ENCODE measurements at regions not wholly inside any gene's neighbourhood (a gene's known extent, or its start where the extent isn't known, plus 50 kb on each side); places are given as distances from the start of the nearest gene placed in this dataset.

- no peaks in the 10 kb centered on the region for H3K4me1 ChIP-seq (ENCODE audit: insufficient read depth, low read length)
- Mint-ChIP-seq H3K4me3 (no peak overlapping the region), H3K27ac (no peak overlapping the region), H3K4me1 (no peaks in the 10 kb centered on the region), H3K9me3 (peaks cover 0 to 5% (median 0%) of the 10 kb centered on the region in 8 donors), H3K27me3 (no peaks in the 10 kb centered on the region), H3K36me3 (no peaks in the 10 kb centered on the region)
- H3K4me3 ChIP-seq (ENCODE audit: low read length in 2 of 2): no peak overlapping the region
- no peaks in the 10 kb centered on the region for H3K36me3 ChIP-seq (ENCODE audit: insufficient read depth, low read length)
- H3K27me3 ChIP-seq (ENCODE audit: insufficient read depth, low read length): no peaks in the 10 kb centered on the region
- intact Hi-C loops (cut with micrococcal nuclease): no loop called here
- H3K27ac ChIP-seq (ENCODE audit: low read depth, low read length): no peak overlapping the region
- H3K9me3 ChIP-seq (ENCODE audit: control insufficient read depth in 1 of 2, low read length in 2 of 2): no peaks in the 10 kb centered on the region
- no peak for DNase-seq
- ChIA-PET CTCF (ENCODE audit: partially characterized antibody) (no interaction called here), POLR2A (ENCODE audit: partially characterized antibody) (no interaction called here)
Measured at GRCh38 chr1:219354962-219355361, 181.3 kb downstream of the LYPLAL1 start.

GRCh38 chr1:219352961-219353651, 179.4 kb downstream of the LYPLAL1 start:
- intact Hi-C loops (cut with micrococcal nuclease): no loop called here
- POLR2A ChIA-PET (ENCODE audit: partially characterized antibody): no interaction called here

GRCh38 chr1:219350172-219350931, 176.7 kb downstream of the LYPLAL1 start:
- Histone ChIP-seq H3K9me3 (ENCODE audit: control insufficient read depth in 1 of 2, low read length in 2 of 2) (peaks cover 0 to 5% of the 10 kb centered on the region in 2 donors), H3K27ac (ENCODE audit: low read depth, low read length) (no peak overlapping the region), H3K4me3 (ENCODE audit: low read length in 2 of 2) (no peak overlapping the region), H3K36me3 (ENCODE audit: insufficient read depth, low read length) (no peaks in the 10 kb centered on the region), H3K27me3 (ENCODE audit: insufficient read depth, low read length) (no peaks in the 10 kb centered on the region), H3K4me1 (ENCODE audit: insufficient read depth, low read length) (no peaks in the 10 kb centered on the region)
- DNase-seq: no peak
- no peak overlapping the region for H3K27ac Mint-ChIP-seq
- no peak overlapping the region for H3K4me3 Mint-ChIP-seq
- ChIA-PET CTCF (ENCODE audit: partially characterized antibody) (no interaction called here), POLR2A (ENCODE audit: partially characterized antibody) (no interaction called here)
- H3K9me3 Mint-ChIP-seq: peaks cover 0 to 25% (median 17%) of the 10 kb centered on the region in 8 donors
- intact Hi-C loops (cut with micrococcal nuclease): no loop called here
- no peaks in the 10 kb centered on the region for H3K4me1 Mint-ChIP-seq
- no peaks in the 10 kb centered on the region for H3K27me3 Mint-ChIP-seq
- peaks cover 0 to 5% of the 10 kb centered on the region in 2 donors for H3K36me3 Mint-ChIP-seq

More at GRCh38 chr1:219352961-219353651, 179.4 kb downstream of the LYPLAL1 start:
- H3K36me3 Mint-ChIP-seq: no peaks in the 10 kb centered on the region
- H3K27ac ChIP-seq (ENCODE audit: low read depth, low read length): no peak overlapping the region
- no peaks in the 10 kb centered on the region for H3K4me1 Mint-ChIP-seq
- DNase-seq: no peak
- CTCF ChIA-PET (ENCODE audit: partially characterized antibody): no interaction called here
- H3K9me3 Mint-ChIP-seq: peaks cover 0 to 5% (median 3%) of the 10 kb centered on the region in 8 donors
- no peaks in the 10 kb centered on the region for H3K27me3 Mint-ChIP-seq
- H3K4me3 ChIP-seq (ENCODE audit: low read length in 2 of 2): no peak overlapping the region
- H3K27ac Mint-ChIP-seq: no peak overlapping the region
- no peaks in the 10 kb centered on the region for H3K9me3 ChIP-seq (ENCODE audit: control insufficient read depth in 1 of 2, low read length in 2 of 2)
- no peaks in the 10 kb centered on the region for H3K36me3 ChIP-seq (ENCODE audit: insufficient read depth, low read length)
- H3K4me3 Mint-ChIP-seq: no peak overlapping the region
- H3K27me3 ChIP-seq (ENCODE audit: insufficient read depth, low read length): no peaks in the 10 kb centered on the region
- no peaks in the 10 kb centered on the region for H3K4me1 ChIP-seq (ENCODE audit: insufficient read depth, low read length)

GRCh38 chr1:219347921-219348391, 174.3 kb downstream of the LYPLAL1 start:
- CTCF ChIA-PET (ENCODE audit: partially characterized antibody): no interaction called here
- H3K36me3 Mint-ChIP-seq: peaks cover 0 to 5% of the 10 kb centered on the region in 2 donors
- no peak overlapping the region for H3K27ac Mint-ChIP-seq
- peak overlapping the region in 1 of 8 donors; percentile 15 for H3K4me3 Mint-ChIP-seq
- H3K4me1 ChIP-seq (ENCODE audit: insufficient read depth, low read length): no peaks in the 10 kb centered on the region
- no peaks in the 10 kb centered on the region for H3K4me1 Mint-ChIP-seq
- H3K27me3 Mint-ChIP-seq: peaks cover 0 to 3% of the 10 kb centered on the region in 2 donors
- H3K4me3 ChIP-seq (ENCODE audit: low read length in 2 of 2): no peak overlapping the region
- intact Hi-C loops (cut with micrococcal nuclease): no loop called here
- H3K9me3 ChIP-seq (ENCODE audit: control insufficient read depth in 1 of 2, low read length in 2 of 2): peaks cover 0 to 5% of the 10 kb centered on the region in 2 donors
- no peaks in the 10 kb centered on the region for H3K36me3 ChIP-seq (ENCODE audit: insufficient read depth, low read length)
- no peak overlapping the region for H3K27ac ChIP-seq (ENCODE audit: low read depth, low read length)
- POLR2A ChIA-PET (ENCODE audit: partially characterized antibody): no interaction called here
- no peak for DNase-seq
- no peaks in the 10 kb centered on the region for H3K27me3 ChIP-seq (ENCODE audit: insufficient read depth, low read length)
- peaks cover 0 to 39% (median 21%) of the 10 kb centered on the region in 8 donors for H3K9me3 Mint-ChIP-seq

GRCh38 chr1:219347376-219347775, 173.7 kb downstream of the LYPLAL1 start:
- Histone ChIP-seq H3K36me3 (ENCODE audit: insufficient read depth, low read length) (no peaks in the 10 kb centered on the region), H3K27me3 (ENCODE audit: insufficient read depth, low read length) (no peaks in the 10 kb centered on the region), H3K4me1 (ENCODE audit: insufficient read depth, low read length) (no peaks in the 10 kb centered on the region), H3K27ac (ENCODE audit: low read depth, low read length) (no peak overlapping the region), H3K9me3 (ENCODE audit: control insufficient read depth in 1 of 2, low read length in 2 of 2) (peaks cover 0 to 5% of the 10 kb centered on the region in 2 donors), H3K4me3 (ENCODE audit: low read length in 2 of 2) (no peak overlapping the region)
- Mint-ChIP-seq H3K27me3 (peaks cover 0 to 3% of the 10 kb centered on the region in 2 donors), H3K4me3 (no peak overlapping the region), H3K9me3 (peaks cover 0 to 39% (median 20%) of the 10 kb centered on the region in 8 donors), H3K27ac (no peak overlapping the region), H3K36me3 (peaks cover 0 to 5% of the 10 kb centered on the region in 2 donors), H3K4me1 (no peaks in the 10 kb centered on the region)
- no peak for DNase-seq
- POLR2A ChIA-PET (ENCODE audit: partially characterized antibody): no interaction called here
- CTCF ChIA-PET (ENCODE audit: partially characterized antibody): no interaction called here
- intact Hi-C loops (cut with micrococcal nuclease): no loop called here

- Histone ChIP-seq H3K9me3 (ENCODE audit: control insufficient read depth in 1 of 2, low read length in 2 of 2) (peaks cover 0 to 5% of the 10 kb centered on the region in 2 donors), H3K27ac (ENCODE audit: low read depth, low read length) (no peak overlapping the region), H3K36me3 (ENCODE audit: insufficient read depth, low read length) (no peaks in the 10 kb centered on the region), H3K27me3 (ENCODE audit: insufficient read depth, low read length) (no peaks in the 10 kb centered on the region), H3K4me1 (ENCODE audit: insufficient read depth, low read length) (no peaks in the 10 kb centered on the region), H3K4me3 (ENCODE audit: low read length in 2 of 2) (no peak overlapping the region)
- intact Hi-C loops (cut with micrococcal nuclease): no loop called here
- H3K27ac Mint-ChIP-seq: no peak overlapping the region
- ChIA-PET POLR2A (ENCODE audit: partially characterized antibody) (no interaction called here), CTCF (ENCODE audit: partially characterized antibody) (no interaction called here)
- no peaks in the 10 kb centered on the region for H3K4me1 Mint-ChIP-seq
- no peak overlapping the region for H3K4me3 Mint-ChIP-seq
- DNase-seq: no peak
- peaks cover 0 to 5% of the 10 kb centered on the region in 2 donors for H3K36me3 Mint-ChIP-seq
- H3K27me3 Mint-ChIP-seq: peaks cover 0 to 3% of the 10 kb centered on the region in 2 donors
- peaks cover 0 to 39% (median 20%) of the 10 kb centered on the region in 8 donors for H3K9me3 Mint-ChIP-seq
Measured at GRCh38 chr1:219345953-219346352, 172.3 kb downstream of the LYPLAL1 start.

GRCh38 chr1:219342836-219343235, 169.2 kb downstream of the LYPLAL1 start:
- Mint-ChIP-seq H3K36me3 (peaks cover 0 to 5% of the 10 kb centered on the region in 2 donors), H3K27ac (no peak overlapping the region), H3K4me1 (no peaks in the 10 kb centered on the region), H3K27me3 (peaks cover 0 to 3% of the 10 kb centered on the region in 2 donors), H3K9me3 (peaks cover 0 to 35% (median 20%) of the 10 kb centered on the region in 8 donors), H3K4me3 (no peak overlapping the region)
- intact Hi-C loops (cut with micrococcal nuclease): no loop called here
- no peak for DNase-seq
- ChIA-PET CTCF (ENCODE audit: partially characterized antibody) (no interaction called here), POLR2A (ENCODE audit: partially characterized antibody) (no interaction called here)
- peaks cover 0 to 5% of the 10 kb centered on the region in 2 donors for H3K9me3 ChIP-seq (ENCODE audit: control insufficient read depth in 1 of 2, low read length in 2 of 2)
- H3K36me3 ChIP-seq (ENCODE audit: insufficient read depth, low read length): no peaks in the 10 kb centered on the region
- no peak overlapping the region for H3K27ac ChIP-seq (ENCODE audit: low read depth, low read length)
- H3K4me3 ChIP-seq (ENCODE audit: low read length in 2 of 2): no peak overlapping the region
- no peaks in the 10 kb centered on the region for H3K4me1 ChIP-seq (ENCODE audit: insufficient read depth, low read length)
- H3K27me3 ChIP-seq (ENCODE audit: insufficient read depth, low read length): no peaks in the 10 kb centered on the region
